ENCODE measurements at regions not wholly inside any gene's neighbourhood (a gene's known extent, or its start where the extent isn't known, plus 50 kb on each side); places are given as distances from the start of the nearest gene placed in this dataset.

DNA sequence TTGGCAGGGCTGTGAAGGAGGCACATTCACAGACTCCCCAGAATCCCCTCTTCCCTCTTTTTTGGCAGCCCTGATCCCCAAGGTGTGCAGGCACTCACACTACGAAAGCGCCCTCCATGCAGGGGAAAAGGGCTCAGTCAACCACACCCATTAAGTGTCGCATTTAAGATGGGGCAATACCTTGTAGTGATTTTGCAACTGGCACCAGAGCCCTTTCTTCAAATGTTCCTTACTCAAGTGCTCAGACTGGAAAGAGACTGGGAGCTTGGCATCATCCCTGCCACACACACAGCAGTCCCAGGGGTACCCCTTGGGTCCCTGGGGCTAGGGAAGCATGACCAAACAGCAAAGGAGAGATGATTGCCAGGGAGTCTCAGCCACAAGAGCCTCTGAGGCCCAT lies 190.1 kb downstream of the HAUS1 start:
- DNase-seq = no peak

DNA sequence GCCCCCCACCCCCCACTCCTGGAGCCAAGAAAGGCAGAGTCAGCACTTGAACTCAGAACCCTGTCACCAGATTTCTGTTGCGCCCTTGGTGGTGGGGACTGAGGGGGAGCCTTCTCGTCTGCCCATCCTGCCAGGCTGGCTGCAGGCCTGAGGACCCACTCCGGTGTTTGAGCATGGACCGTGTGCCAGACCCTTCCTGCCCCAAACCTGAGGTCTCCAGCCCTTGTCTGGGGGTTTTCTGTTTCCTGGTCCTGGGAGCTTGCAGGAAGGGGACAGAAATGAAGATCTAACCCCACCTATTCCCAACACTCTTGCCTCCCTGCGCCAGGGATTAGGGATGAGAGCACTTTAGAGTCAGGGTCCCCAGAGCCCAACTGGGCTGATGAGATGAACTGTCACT lies 190.6 kb downstream of the HAUS1 start:
- DNase-seq = no peak

DNA sequence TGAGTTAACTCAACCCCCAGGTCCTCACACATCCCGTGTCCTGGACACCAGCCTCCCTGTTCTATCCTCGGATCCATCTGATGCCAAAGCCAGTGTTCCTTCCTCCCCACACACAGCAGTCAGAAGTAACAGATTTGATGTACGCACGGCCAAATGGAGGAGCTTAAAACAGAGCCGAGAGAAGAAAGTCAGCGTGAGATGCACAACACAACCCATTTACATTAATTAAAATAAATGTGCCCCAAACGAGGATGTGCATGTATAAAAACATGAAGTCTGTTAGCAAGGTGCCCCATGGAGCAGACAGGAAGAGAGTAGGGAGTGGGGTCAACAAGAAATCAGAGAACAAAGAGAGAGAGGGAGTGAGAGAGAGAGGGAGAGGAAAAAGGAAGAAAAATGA lies 191.2 kb downstream of the HAUS1 start:
- no peak for DNase-seq

DNA sequence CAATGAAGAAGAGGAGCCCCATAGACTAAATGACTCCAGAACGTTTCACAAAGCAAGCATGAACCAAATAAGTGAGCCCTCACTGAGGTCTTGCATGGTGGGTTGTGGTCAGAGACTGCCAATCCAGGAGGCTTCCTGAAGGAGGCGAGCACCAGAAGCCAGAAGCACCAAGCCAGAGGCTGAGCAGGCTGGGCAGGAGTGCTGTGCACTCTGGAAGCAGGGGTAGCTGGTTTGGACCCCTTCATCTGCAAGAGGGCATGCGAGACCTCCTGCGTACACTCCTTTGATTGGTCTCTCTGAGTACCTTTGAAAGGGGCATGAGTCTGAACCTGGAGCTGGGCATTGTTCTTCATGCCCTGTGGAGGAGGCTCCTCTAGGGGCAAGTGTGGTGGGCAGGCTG lies 192.5 kb downstream of the HAUS1 start:
- DNase-seq = no peak

DNA sequence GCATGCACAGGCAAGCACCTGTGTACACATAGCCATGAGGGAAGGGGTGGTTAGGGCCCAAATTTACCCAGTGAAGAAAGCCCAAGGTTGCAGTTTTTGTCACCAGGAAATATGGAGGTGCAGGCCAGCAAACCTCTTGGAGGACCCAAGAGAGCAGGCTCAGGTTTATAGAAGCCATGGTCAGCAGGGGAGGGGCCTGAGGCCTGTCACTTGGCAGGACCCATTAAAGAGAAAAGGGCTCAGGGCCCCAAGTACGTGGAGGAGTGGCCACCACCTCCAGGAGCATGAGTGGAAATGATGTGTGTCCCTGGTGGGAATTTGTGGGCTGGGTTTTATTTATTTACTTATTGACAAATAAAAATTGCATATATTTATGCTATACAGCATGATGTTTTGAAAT lies 192.9 kb downstream of the HAUS1 start:
- no peak for DNase-seq

DNA sequence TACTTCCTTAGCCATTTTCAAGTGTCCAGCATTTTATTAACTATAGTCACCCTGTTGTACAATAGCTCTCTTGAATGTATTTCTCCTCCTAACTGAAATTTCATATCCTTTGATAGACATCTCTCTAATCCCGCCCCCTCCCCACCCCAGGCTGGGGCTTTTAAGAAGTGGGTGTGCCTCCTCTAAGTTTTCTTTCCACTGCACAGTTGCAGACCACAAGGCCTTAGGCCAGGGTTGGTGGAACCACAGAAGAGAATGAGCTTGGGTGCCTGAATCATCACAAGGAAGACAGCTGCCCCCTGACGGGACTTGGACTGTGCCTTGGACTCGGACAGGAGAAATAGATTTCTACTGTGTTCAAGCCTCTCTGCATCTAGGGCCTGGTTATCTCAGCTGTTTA lies 193.4 kb downstream of the HAUS1 start:
- no peak for DNase-seq

DNA sequence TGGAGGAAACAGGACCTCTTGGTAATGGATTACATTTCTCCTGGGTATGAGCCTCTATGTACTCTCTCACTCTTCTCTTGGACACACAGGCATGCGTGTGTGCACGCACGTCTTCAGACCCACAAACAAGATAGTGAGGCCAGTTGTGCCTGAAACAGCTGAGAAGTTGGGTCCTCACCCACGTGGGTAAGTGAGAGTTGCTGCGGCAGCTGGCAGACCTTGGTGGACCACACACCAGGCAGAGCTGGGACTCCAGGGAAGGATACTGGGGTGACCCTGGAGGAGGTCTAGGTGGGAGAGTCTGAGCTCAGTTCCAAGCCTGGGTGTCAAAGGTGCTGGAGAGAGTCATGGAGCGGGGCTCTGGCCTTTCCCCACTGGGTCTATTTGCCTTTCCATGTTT lies 194.3 kb downstream of the HAUS1 start:
- DNase-seq = no peak

DNA sequence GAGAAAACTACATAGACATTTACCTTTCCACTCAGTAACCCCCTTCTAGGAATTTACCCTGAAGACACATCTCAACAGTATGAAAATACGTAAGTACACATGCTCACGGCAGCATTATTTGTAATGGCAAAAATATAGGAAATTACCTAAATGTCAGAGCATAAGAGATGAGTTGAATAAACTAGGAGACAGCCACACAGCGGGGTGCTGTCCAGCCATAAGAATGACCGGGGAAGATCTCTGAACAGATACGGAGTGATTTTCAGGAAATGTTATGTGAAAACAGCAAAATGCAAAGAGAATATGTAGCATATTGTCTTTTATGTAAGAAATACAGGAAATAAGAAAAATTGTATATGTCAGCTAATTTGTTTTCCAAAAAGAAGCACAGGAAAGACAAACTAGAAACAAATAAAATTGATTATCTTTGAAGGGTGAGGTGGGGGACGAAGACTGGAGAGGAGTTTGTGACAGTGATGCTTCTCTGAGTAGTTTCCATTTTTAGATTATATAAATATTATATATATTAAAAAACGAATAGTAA lies 195.4 kb downstream of the HAUS1 start:
- DNase-seq = no peak

DNA sequence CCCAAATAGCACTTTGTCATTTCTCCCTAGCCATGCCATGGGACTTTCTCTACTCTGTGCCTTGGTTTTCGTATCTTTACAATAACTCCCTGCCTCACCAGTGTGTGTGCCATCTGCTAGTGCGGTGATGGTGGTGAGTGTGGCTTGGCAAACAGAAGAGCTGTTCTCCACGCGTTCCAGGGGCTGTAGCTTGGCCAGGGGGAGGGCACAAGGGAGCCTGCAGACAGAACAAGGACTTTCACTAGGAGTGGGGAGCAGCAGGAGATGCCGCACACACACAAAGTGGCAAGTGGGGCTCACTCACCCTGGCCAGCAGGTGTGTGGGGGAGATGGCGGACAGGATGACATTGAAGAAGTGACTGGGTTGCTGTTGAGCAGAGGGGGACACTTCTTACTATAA lies 196.9 kb downstream of the HAUS1 start:
- DNase-seq = no peak

DNA sequence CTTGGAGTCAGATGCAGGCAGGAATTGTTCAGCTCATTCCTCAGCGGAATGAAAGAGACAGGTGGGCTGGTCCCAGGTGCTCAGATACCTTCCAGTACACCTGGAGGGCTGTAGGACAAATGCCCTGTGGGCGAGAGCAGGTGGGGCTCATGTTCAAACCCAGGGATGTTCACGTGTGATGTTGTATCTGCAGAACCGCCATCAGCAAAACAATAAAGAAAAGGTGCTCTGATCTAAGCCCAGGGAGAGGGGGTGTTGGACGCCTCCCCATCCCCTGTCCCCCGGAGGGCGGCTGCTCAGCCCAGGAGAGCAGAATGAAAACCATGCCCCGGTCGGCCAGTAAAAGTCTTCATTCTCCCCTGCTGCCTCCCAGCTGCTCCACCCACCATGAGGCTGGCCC lies 197.4 kb downstream of the HAUS1 start:
- DNase-seq = no peak

DNA sequence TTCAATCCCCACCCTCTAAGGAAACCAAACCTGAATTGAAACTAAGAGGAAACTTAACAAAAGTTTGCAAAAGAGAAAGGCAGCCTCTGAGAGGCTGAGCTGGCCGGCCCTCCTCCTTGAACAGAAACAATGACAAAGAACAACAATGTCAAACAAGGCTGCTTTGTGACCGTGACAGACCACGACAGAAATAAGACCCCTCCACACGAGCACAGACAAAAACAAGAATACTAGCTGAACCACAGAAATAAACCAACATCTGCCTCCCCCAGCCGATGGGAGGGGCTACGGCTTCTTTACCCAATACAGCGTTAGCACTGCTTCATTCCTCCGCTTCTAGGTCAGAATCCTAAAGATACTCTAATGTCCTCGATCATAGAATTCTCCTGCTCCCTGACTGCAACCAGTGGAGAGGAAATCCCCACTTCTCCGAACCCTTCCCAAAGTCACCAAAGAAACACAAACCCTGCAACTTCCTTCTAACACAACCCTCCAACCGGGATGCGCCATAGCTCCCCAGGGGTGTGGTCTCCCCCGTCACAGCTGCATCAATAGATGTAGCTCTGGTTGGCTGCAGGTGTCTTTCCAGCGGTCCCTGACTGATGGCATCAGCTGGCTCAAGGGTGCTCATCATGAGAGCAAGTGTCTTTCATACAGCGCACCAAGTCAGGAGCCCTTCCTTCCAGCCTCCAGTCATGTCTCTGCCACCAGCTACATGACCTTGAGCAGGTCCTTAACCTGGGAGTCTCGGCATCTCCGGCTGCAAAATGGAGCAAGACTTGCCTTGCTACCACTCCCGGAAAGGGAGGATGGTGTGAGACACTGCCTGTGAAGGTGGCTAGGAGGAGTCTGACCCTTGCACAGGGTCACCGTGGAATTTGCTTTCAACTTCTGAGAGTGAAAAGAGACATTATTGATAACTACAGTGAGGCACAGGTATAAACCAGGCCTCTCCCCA lies 198.6 kb downstream of the HAUS1 start:
- no peak for DNase-seq

DNA sequence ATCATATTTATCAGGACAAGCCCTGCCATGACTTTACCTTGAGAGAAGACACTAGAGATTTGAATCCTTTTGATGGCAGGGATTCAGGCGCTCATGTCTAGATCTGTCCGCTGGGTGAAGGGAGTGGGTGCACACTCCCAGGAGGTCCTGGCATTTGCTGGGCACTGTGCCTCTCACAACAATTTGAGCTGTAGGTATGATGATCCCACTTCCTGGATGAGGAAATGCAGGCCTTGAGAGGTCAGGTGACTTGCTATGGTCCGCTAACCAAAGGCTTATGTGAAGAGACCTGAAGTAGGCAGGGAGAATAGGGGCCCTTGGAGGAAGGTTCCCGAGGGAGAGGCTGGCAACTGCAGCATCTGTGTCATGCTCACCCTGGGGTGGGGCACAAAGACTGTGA lies 206.1 kb downstream of the HAUS1 start:
- no peak for DNase-seq

DNA sequence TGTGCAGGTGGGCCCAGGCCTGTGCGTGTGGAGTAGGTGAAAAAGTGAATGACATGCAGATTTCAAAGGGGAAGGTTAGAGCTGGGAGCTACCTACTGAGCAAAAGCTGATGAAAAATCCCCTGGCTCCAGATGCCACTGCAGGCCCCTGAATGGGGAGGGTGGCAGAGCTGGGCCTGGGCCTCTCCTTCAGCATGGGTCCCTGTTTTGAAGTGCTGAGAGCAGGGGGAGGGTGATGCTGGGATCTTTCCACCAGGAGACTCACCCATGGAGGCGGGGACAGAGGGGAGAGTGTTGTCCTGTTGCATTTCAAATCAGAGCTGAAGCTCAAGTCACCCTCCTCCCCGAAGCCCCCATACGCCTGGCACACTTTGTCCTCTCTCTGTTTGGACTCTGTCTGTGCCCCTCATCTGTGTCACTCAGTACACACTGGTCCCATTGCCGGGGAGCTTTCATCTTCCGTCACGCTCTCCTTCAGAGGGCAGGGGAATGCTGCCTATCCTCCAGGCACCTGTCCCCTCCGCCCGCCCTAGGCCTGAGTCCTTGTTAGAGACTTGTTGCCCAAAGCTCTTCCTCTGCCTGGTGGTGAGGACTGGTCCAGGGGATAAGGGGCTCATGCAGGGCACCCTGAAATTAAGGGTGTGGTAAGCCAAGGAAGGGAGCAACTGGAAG lies 206.6 kb downstream of the HAUS1 start:
- DNase-seq = no peak

DNA sequence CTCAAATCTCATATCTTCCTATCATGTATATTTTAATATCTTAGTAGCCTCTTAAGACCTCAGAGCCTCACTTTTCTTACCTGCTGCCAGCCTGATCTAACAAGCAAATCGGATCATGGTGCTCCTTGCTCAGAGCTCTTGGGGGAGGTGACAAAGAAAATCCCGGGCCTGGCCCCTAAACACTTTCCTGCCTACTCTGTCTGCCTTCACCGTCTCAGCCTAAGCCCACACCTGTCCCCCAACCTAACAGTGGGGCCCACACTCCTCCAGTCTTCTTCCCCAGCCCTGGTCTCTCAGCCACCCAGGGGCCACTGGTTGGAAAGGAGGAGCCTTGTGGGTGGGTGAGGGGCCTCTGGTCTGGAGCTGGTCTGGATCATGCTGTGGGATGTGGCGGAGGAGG lies 207.3 kb downstream of the HAUS1 start:
- DNase-seq = no peak

DNA sequence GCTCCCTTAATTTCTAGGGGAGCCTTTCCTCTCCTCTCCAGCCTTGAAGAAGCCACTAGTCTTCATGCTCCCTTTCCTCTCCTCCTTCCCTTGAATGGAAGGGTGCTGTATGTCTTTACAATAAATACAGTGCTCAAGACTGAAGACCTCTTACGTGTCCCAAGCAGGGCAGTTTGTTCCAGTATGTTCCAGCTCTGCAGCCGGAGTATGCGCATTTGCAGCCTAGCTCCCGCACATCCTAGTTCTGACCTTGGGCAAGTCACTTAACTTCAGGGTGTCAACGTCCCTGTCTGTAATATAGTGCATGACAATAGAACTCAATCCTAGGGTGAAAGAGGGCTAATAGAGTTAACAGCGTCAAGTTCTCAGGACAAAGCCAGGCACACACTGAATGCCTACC lies 208.0 kb downstream of the HAUS1 start:
- no peak for DNase-seq

DNA sequence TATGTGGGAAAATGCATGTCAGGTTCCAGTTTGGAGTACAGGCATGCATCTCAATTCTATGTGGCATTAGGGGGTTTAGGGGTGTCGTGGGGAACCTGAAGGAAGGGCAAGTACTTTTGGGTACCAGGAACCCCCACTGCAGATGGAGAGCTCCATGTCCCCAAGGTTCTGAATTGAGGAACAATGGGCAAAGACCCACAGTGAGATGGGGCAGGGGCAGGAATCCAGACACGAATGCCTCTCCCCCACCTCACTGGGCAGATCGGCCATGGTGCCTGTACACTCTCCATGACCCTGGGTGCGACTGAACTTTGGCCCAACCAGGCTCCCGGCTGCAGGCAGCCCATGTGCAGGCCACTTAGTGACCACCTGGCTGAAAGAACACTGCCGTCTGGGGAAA lies 209.3 kb downstream of the HAUS1 start:
- DNase-seq = no peak

DNA sequence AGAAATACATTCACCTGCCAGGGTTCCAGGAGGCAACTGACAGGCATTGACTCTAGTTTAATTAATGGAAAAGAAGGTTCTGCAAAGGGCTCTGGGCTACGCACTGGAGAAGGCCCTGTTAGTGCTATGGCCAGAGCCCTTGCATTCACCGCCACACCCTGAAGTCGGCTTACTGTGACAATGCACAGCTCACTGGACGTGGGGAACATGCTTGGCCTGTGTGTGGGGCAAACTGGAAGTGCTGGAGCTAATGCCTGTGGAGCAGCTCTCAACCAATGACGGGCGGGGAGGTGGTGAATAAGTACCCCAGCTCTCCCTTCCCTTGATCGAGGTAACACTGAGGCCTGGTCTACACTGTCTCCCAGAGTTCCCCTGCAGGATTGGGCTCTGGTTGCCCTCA lies 209.8 kb downstream of the HAUS1 start:
- DNase-seq = no peak

DNA sequence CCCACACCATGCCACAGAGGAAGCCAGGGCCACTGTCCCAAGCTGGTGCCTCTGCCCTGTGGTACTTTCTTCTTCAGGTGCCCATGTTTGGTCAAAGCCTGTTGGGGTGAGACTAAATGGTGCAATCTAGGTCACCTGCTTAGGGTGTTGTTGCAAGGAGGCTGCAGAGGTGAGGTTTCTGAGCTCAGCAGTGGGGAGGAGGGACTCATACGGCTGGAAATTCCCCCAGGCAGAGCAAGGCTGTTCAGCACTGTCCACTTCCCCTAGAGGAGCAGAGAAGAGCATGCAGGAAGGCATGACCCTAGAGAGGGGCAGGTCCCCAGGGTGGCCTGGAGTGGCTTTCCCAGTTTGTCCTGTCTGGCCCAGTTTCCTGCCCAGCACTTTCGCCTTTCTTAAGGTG lies 211.0 kb downstream of the HAUS1 start:
- DNase-seq = no peak

DNA sequence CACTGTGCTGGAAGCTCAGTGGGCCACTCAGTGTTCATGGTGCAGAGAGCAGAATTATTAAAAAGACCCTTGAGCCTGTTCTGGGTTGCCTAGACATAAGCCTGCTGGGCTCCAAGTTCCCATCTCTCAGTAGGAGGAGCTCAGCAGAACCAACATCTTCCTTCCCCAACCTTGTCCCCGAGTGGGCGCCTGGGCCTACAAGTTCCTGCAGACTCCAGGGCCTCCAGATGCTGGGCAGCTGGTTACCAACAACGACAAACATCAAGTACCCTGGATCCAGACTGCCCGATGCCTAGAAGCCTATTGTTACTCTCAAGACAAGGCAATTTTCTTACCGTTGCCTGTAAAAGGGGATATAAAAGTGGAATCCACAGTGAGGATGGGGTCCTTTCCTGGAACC lies 214.2 kb downstream of the HAUS1 start:
- DNase-seq = no peak

DNA sequence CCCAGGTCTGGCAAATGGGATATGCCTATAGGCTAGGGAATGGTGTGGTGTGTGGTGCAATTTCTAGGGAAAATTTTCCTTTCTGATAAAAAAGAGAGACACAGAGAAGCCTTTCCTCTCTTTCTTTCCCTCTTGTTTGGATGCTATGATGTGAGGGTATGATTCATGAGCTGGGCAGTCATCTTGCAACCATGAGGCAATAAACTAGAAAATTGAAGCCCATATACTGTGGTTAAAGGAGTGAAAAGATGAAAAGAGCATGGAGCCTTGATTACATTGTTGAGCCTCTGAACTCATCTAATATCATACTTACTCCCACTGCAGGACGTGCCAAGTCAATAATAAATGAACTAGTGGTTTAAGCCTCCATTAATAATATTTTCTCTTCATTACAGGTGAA lies 215.6 kb downstream of the HAUS1 start:
- DNase-seq = no peak

DNA sequence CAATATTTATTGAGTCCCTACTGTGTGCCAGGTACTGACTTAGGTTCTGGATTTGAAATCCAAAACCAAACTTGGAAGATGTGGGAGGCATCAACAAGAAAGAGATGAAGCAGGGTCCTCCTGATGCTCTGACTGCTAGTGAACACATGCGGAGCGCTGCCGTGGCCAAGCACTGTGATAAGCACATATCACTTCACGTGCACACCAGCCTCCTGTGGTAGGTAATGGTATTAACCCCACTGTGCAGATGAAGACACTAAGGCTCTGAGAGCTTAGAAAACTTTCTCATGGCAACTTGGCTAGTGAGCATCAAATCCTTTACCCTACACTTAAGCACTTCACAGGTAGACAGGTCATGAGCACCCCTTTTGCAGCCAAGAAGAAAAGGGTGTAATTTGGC lies 216.1 kb downstream of the HAUS1 start:
- no peak for DNase-seq

DNA sequence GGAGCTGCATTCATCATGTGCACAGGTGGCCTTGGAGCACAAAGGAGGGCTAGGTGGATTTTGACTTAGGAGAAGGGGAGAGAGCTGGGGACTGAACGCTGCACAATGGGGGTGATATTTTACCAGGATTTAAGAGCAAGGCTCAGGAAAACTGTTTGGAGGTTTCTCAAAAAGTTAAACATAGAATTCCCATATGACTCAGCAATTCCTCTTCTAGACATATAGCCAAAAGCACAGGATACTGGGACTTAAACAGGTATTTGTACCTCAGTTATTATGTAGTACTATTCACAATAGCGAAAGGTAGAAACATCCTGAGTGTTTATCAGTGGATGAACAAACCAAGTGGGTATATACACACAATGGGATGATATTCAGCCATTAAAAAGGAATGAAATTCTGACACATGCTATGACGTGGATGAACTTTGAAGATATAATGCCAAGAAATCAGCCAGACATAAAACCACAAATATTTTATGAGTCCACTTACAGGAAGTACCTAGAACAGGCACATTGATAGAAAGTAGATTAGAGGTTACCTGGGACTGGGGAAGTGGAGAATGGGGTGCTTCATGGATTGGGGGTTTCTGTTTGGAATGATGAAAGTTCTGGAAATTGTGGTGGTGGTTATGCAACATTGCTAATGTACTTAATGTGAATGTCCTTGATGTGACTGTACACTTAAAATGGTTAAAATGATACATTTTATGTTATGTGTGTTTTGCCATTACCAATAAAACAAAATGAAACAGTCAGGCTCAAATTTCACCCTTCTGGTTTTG lies 216.9 kb downstream of the HAUS1 start:
- no peak for DNase-seq

All from muscle of arm (tissue), 1 donor.